Mucosa of gallbladder (tissue), 1 donor: ENCODE measurements at regions not wholly inside any gene's neighbourhood (a gene's known extent, or its start where the extent isn't known, plus 50 kb on each side); places are given as distances from the start of the nearest gene placed in this dataset.

ENCODE experiments used
- DNase-seq: peaks from one replicate; pipeline ENCODE4 v3.0.0-alpha.2; 2020; ENCODE audit warnings: low spot score
- donor health status: DM: no; HTN: no; CAD: no.

DNA sequence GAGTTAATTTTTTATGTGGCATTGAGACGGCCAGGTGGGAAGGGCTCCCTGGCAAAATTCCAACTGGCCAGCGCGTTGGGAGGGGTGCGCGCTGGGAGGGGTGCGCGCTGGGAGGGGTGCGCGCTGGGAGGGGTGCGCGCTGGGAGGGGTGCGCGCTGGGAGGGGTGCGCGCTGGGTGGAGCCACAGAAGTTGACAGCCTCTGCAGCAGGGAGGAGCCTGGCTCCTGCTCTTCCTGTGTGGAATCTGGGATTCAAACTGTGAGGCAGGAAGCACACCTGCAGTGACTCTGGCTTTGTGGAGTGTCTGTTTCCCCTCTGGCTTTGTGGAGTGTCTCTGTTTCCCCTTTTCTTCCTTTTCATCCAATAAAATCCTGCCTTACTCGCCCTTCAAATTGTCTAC is 147.9 kb upstream of the CBLN2 start:
- DNase-seq, result no peak

DNA sequence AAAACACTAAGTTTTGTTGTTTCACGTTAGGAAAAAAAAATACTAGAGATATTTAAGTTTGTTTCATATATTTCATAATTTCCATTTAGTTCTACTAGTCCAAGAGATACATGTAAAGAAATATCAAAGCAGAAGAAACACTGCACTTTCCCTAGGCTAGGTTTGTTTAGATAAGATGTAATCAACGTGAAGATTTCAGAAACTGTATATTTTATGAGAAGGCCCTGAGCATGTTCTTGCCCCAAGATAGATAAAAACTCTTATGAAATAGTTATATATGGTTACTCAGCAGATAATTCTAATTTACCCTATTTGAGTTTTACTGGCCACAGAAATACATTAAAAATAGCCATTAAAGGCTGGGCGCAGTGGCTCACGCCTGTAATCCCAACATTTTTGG is 143.6 kb upstream of the CBLN2 start:
- DNase-seq, result no peak

DNA sequence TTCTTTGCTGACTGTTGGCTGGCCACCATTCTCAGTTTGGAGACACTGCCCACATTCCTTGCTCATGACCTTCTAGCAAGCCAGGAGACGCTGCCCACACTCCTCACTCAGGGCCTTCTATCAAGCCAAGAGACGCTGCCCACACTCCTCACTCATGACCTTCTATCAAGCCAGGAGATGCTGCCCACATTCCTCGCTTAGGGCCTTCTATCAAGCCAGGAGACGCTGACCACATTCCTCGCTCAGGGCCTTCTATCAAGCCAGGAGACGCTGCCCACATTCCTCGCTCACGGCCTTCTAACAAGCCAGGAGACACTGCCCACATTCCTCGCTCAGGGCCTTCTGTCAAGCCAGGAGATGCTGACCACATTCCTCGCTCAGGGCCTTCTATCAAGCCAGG is 131.3 kb upstream of the CBLN2 start:
- no peak for DNase-seq

DNA sequence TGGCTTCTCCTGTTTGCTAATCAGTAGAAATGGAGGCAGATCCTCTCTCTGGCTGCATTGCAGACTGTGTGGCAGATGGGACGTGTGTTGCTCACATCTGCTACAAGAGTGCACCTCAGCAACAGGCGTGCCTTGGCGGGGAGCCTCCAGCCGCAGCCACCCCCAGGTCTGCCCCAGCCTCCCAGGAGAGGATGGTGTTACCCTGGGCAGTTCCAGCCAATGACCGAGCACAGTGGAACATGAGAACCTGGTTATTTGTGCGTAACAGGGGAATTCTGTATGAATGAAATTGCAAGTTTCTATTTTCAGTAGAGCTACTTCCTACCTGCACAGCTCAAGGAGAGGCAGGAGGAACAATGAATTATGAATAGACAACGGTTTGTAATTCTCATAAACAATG is 130.6 kb upstream of the CBLN2 start:
- no peak for DNase-seq

DNA sequence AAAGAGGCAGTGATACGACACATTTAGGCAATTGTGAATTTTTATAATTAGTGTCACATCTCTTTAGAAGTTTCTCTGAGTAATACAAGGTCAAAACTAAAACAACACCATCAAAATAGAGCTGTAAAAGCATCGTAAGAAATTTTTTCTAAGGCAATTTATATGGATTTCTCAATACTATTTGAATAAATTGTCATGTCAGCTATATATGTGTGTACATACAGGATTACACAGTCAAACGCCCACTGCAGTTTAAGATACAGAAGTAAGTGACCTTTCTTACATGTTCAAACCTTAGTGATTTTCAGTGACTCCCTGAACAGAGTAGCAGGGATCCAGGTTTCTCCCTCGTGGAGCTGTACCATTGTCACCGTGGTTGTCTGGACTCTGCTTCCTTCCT is 129.1 kb upstream of the CBLN2 start:
- no peak for DNase-seq

DNA sequence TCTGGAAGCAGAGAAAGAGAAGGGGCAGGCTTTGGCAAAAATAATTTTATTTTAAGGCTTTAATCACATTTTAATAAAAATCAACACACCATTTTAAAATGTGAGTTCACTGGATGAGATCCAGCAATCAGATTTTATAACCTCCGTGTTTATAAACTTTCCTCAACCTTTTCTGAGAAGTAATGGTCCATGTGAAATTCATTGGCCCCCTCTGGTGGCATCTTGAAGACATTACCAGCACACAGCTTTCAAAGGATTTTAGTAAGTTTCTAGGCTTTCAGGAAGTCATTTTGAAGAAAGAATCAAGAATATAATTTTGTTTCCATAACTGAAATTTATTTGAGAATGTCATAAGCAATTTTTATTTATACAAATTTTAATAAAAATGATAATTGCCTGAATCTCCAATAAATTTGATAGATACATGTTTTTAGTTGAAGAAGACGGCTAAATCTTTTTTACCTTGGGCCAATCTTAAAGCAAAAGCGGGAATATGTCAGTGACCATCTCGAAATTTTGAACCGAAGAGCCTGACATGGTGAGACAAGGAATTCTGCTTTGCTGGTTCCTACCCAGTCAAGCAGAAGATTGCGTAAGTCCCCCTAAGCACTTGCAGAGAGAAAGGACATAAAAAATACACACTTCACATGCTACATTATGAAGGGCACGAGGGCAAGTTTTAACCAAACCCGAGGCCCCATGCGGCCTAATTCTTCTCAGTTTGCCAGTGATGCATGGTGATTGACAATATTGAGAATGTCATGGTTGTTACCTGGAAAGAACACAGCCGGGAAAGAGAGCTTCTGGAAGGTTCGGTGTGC is 128.4 kb upstream of the CBLN2 start:
- no peak for DNase-seq

DNA sequence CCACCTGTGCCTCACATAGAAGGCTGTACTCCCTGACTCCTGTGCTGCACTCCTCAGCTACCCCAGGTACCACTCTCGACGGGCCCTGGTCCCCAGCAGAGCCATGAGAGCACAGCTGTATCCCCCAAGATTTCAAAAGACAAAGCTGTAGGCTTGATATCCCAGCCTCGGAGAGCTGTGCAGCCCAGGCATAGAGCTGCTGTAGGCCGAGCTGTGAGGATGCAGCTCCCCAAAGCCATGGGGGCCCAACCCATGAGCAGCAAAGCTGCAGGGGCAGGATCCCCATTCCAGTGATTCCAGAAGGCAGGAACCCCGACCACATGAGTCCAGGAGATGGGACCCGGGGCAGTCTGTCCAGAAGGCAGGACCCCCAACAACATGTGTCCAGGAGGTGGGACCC is 123.8 kb upstream of the CBLN2 start:
- no peak for DNase-seq

DNA sequence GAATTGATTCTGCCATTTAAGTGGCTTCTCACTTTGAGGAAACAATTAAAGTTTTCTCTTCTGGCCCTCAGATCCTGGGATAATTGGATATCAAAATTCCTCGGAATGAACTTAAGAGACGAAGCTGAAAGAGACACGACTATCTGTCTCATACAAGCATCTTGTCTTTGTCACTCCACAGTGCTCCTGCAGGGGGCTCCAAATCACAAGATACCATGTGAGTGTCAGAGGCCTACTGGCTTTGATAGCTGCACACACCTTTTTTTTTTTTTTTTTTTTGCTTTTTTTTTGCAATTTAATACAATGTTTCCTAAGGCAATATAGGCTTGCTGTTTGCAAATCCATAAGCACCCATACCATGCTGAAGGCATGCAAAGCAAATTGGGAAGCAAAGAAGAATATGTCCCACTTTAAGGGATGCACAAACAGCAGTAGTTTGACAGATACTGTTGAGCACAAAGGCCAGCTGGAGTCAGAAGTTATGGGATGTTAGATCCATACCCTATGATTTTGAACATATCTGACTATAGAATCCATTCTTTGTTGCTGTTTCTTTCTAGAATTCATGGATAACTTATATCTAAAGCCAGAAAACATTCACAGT is 109.0 kb upstream of the CBLN2 start:
- peak; percentile 28 for DNase-seq

GRCh38 chr18:72651033-72651432 is 106.9 kb upstream of the CBLN2 start:
- no peak for DNase-seq

GRCh38 chr18:72648481-72648960 is 104.4 kb upstream of the CBLN2 start:
- DNase-seq, result no peak

DNA sequence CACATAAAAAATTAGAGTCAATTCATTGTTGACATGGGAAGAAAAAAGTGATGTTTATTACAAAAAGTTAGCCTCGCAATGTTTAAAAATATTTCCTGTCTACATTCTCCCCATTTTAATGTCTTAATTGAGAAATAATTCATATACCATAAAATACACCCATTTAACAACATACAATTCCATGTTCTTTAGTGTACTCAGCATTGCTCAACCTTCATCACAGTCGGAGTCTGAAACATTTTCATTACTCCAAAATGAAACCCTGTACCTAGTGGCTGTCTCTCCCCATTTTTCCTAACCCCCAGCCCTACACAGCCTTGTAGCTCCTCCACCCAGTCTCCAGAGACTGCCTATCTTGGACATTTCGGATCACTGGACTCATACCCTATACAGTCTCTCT is 103.9 kb upstream of the CBLN2 start:
- no peak for DNase-seq

DNA sequence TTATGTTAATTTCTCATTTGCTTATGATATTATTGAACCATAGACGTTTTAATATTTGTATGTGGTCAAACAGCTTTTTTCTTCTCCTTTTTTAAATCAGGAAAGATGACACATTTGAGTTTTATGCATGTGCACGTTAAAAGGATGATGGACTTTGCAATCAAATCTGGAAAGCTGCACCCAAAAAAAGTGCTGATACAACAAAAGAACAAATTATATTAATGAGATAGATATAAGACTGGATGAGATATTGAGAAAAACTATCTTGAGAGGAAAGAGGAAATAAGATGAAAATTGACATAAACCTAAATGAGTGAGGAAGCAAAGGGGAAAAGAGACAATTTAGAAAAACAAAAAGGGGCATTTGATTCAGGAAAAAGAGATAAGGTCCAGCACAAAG is 96.4 kb upstream of the CBLN2 start:
- no peak for DNase-seq

DNA sequence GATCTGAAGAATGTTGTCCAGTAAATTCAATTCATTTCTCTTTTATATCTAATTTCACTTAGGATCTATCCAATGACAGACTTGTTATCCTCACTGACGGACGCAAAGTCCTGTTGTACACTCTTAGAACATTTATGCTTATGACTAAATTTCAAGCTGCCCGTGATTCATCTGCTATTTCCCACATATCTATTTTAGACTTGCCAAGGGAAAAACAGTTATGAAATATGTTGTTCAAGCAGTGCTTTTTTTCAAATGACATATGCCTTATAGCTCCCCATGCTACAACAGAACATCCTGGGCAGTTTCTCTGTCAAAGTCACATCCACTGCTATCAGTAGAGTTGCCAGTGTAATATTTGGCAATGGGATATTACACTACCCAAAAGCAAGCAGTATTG is 94.2 kb upstream of the CBLN2 start:
- DNase-seq, result no peak

GRCh38 chr18:72637721-72638120 is 93.6 kb upstream of the CBLN2 start:
- no peak for DNase-seq

- DNase-seq, result no peak
These were observed 93.2 kb upstream of the CBLN2 start for GRCh38 chr18:72637299-72637698.

- DNase-seq, result no peak
These were observed 92.5 kb upstream of the CBLN2 start for GRCh38 chr18:72636611-72637010.

DNA sequence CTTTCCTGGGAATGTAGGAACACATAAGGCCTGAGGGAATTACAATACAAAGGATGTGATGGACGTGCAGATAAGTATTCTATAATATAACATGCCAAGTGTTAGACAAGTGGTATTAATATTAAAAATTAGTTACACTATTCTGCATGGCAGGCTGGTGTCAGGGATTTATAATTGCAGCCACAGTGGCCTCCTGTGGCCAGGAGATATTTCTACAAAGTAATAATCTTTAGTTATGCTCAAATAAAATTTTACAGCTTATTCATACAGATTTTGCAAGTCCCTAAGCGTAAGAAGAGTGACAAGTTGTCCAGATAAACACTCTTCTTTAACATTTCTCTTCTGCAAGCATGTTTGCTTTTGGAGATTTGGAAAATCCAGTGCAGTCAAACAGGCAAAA is 90.4 kb upstream of the CBLN2 start:
- no peak for DNase-seq

GRCh38 chr18:72630991-72631390 is 86.8 kb upstream of the CBLN2 start:
- no peak for DNase-seq

- no peak for DNase-seq
These were observed 79.3 kb upstream of the CBLN2 start for GRCh38 chr18:72623444-72623843.

- no peak for DNase-seq
These were observed 69.4 kb upstream of the CBLN2 start for GRCh38 chr18:72613534-72613930.

DNA sequence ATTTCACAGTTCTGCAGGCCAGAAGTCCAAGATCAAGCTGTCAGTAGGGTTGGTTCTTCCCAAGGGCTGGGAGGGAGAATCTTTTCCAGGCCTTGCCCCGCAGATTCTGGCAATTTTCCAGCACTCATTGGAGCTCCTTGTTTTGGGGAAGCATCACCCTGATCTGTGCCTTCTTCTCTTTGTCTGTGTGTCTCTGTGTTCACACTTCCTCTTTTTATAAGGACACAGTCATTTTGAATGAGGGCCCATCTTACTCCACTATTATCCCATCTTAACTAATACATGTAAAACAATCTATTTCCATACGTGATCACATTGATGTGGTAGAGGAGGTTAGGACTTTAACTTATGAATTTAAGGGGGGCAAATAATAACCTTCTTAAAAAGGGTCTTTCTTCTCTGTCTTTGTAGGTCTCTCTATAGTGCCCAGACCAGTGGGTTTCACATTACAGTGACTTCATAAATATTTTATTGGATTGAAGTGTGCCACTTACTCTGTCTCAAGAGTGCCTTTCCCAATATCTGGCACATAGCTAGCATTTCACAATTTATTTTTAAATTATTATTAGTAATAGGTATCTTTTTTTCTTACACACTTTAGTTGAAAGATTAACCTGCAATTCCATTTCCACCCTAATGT is 68.9 kb upstream of the CBLN2 start:
- DNase-seq, result no peak

DNA sequence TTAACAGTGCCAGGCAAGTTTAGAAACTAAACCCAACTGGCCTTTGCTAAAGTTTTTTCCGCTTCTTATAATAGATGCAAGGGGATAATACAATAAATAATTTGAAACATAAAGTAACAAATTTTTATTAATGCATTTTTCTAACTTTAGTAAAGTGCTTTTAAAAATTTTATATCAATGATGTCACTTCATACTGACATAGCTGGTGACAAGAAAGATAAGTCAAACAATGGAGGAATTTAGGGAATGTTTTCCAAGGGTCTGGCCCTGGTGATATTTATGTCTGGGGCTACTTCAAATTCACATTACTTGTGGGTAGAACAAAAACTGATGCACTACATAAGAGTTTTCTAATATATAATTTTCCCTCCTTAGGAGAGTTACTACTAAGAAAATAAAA is 61.2 kb upstream of the CBLN2 start:
- no peak for DNase-seq

DNA sequence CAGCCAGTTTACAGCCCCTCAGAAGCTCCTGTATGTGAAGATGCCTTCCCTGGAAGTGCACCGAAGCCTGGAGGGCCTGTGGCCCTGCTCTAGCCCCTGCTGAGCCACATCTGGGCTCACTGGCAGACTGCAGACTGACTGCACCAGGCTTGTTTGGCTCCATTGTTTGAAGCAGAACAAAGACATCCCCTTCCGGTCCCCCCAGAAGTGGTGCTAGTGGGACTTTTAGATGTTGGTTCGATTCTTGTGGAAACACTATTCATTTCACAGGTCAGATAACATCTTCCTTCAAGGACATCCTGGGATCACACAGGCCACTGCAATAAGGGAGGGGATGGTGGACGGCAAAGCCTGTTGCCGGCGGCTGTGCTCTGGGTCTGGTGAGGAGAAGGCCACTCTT is 57.8 kb upstream of the CBLN2 start:
- DNase-seq, result no peak
